Esophagus muscularis mucosa (tissue), 4 donors: ENCODE measurements at regions not wholly inside any gene's neighbourhood (a gene's known extent, or its start where the extent isn't known, plus 50 kb on each side); places are given as distances from the start of the nearest gene placed in this dataset.

ENCODE experiments used
- DNase-seq: peaks from one replicate; pipeline ENCODE4 v3.0.0-alpha.2; 2017; ENCODE audit errors: extremely low spot score
- H3K27ac ChIP-seq, 4 donors: fragments of 200-600 bp; sonication (generic); replicated peaks in 1 of 4; 1 replicate in 3 of 4; 2 replicates in 1 of 4; pipeline ENCODE4 v1.5.1; 2016 to 2019; ENCODE audit warnings: mild to moderate bottlenecking in 1 of 4
- H3K27me3 ChIP-seq, 4 donors: fragments of 200-600 bp; sonication (generic); one replicate each; pipeline versions ENCODE4 v1.5.1 to v1.6.0; 2016 to 2019
- H3K36me3 ChIP-seq, 4 donors: fragments of 200-600 bp; sonication (generic); one replicate each; pipeline ENCODE4 v1.5.1; 2016 to 2019
- H3K4me1 ChIP-seq, 4 donors: fragments of 200-600 bp; sonication (generic); one replicate each; pipeline ENCODE4 v1.5.1; 2016 to 2019
- H3K4me3 ChIP-seq, 4 donors: fragments of 200-600 bp; sonication (generic); 1 replicate in 2 of 4; 2 replicates in 2 of 4; pipeline ENCODE4 v1.5.1; 2016 to 2019; ENCODE audit warnings: mild to moderate bottlenecking in 4 of 4, moderate library complexity in 1 of 4
- H3K9me3 ChIP-seq, 4 donors: fragments of 200-600 bp; sonication (generic); 1 replicate in 3 of 4; 2 replicates in 1 of 4; pipeline ENCODE4 v1.5.1; 2016 to 2019
- EP300 ChIP-seq: sonication (generic); formaldehyde crosslinking; IDR thresholded peaks from one replicate; pipeline ENCODE4 v1.6.1; 2017; ENCODE audit warnings: antibody characterized with exemption
- POLR2A ChIP-seq: fragments of 450-650 bp; IDR thresholded peaks from one replicate; pipeline ENCODE4 v1.6.1; 2017; ENCODE audit warnings: antibody characterized with exemption, moderate library complexity, mild to moderate bottlenecking, low read depth
- POLR2AphosphoS5 ChIP-seq, 2 donors: sonication (generic); formaldehyde crosslinking; IDR thresholded peaks; one replicate each; pipeline ENCODE4 v1.6.1; 2017; ENCODE audit warnings: antibody characterized with exemption in 2 of 2
- WGBS: methylation state at CpG from one replicate; pipeline ENCODE4 v1.1.5; 2018; 5-methylcytosine and 5-hydroxymethylcytosine counted together
- intact Hi-C: fragments of 100-400 bp; cut with DNase I; formaldehyde crosslinking; loops from one replicate; pipeline ENCODE4 v1.15.1; 2023
- TF ChIP-seq, protein P1 (sequence below), 3 experiments: fragments of 200-600 bp in 2 of 3; fragments of 450-650 bp in 1 of 3; sonication (generic) in 2 of 3; IDR thresholded peaks; one replicate each; pipeline ENCODE4 v1.5.1; 2017 to 2019; ENCODE audit warnings: antibody characterized with exemption in 3 of 3, mild to moderate bottlenecking in 2 of 3, moderate library complexity in 1 of 3

DNA sequence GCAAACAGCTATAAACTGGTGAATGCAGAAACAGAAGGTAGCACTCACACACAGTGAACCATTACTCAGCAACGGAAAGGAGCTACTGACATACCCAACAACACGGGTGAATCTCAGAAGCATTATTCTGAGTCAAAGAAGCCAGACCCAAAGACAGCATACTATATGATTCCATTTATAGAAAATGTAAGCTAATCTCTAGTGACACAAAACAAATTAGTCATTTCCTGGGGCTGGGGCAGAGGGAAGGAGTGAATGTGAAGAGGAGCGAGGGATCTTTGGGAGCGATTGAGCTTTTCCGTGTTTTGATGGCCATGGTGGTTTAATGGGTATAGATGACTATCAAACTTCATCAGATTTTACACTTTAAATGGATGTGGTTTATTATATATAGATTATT lies 614.6 kb downstream of the DHX35 start:
- TF ChIP-seq, protein P1, sequence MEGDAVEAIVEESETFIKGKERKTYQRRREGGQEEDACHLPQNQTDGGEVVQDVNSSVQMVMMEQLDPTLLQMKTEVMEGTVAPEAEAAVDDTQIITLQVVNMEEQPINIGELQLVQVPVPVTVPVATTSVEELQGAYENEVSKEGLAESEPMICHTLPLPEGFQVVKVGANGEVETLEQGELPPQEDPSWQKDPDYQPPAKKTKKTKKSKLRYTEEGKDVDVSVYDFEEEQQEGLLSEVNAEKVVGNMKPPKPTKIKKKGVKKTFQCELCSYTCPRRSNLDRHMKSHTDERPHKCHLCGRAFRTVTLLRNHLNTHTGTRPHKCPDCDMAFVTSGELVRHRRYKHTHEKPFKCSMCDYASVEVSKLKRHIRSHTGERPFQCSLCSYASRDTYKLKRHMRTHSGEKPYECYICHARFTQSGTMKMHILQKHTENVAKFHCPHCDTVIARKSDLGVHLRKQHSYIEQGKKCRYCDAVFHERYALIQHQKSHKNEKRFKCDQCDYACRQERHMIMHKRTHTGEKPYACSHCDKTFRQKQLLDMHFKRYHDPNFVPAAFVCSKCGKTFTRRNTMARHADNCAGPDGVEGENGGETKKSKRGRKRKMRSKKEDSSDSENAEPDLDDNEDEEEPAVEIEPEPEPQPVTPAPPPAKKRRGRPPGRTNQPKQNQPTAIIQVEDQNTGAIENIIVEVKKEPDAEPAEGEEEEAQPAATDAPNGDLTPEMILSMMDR (IDR thresholded peaks at IDR 0.05) = no peak
- TF ChIP-seq EP300 = no peak
- TF ChIP-seq POLR2A = no peak
- no peak for TF ChIP-seq POLR2AphosphoS5 (IDR thresholded peaks at IDR 0.05)
- DNase-seq = no peak
- H3K36me3 ChIP-seq = no peaks in the 10 kb centered on the region
- no peaks in the 10 kb centered on the region for H3K27me3 ChIP-seq
- intact Hi-C loops = no loop called here
- peaks cover 0 to 13% (median 10%) of the 10 kb centered on the region in 4 donors for H3K4me1 ChIP-seq
- H3K4me3 ChIP-seq = no peak overlapping the region
- H3K9me3 ChIP-seq = peaks cover 0 to 5% (median 0%) of the 10 kb centered on the region in 4 donors
- WGBS = 64% methylated on average over 5 of the region's 5 CpGs
- H3K27ac ChIP-seq = no peak overlapping the region

DNA sequence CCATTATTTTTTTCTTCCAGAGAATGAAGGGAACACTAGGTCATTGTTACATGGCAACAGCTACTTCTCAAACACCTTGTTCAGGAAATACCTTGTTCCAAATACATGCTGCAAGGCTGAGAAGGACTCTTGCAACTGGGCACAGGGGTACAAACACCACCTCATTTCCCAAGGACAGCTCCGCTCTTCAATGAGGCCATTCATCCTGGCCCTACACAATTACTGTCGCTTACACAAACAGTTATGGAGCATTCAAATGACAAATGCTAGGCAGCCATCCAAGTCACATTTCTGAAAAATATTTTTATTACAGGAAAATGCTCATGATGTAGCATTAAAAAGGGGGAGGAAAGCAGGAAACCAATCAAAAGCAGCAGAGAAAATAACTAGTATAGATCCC lies 611.9 kb downstream of the DHX35 start:
- intact Hi-C loops = no loop called here

DNA sequence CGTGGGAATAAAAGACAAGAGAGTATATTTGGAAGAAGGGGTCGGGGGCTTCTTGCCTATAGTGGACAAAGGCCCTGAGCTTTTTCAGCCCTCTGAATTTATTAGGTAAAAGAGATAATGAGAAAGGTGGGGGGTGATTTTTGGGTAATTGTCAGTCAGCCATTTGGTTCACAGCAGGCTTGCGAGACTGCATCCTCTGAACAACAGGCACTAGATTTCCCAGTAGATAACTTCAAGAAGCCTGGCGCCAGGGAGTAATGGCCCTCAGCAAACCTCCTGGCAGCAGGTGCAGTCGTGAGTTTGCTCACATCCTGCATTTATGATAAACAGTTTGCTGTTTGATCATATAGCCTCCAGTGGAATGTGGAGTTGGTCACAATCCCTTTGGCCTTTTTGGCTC lies 609.0 kb downstream of the DHX35 start:
- Histone ChIP-seq H3K4me3 (no peak overlapping the region), H3K9me3 (peaks cover 0 to 5% (median 0%) of the 10 kb centered on the region in 4 donors), H3K4me1 (no peaks in the 10 kb centered on the region), H3K36me3 (no peaks in the 10 kb centered on the region), H3K27me3 (no peaks in the 10 kb centered on the region), H3K27ac (no peak overlapping the region)
- WGBS = 93% methylated on average over 5 of the region's 5 CpGs
- no peak for DNase-seq
- intact Hi-C loops = no loop called here
- TF ChIP-seq, protein P1 (IDR thresholded peaks at IDR 0.05) = no peak
- no peak for TF ChIP-seq POLR2A
- TF ChIP-seq EP300 = no peak
- no peak for TF ChIP-seq POLR2AphosphoS5 (IDR thresholded peaks at IDR 0.05)

More for the DNA sequence above, 611.9 kb downstream of the DHX35 start:
- TF ChIP-seq, protein P1 (IDR thresholded peaks at IDR 0.05) = no peak
- TF ChIP-seq POLR2AphosphoS5 (IDR thresholded peaks at IDR 0.05) (no peak), POLR2A (no peak), EP300 (no peak)
- Histone ChIP-seq H3K4me3 (no peak overlapping the region), H3K9me3 (peaks cover 0 to 5% (median 0%) of the 10 kb centered on the region in 4 donors), H3K27me3 (no peaks in the 10 kb centered on the region), H3K36me3 (no peaks in the 10 kb centered on the region), H3K27ac (no peak overlapping the region), H3K4me1 (no peaks in the 10 kb centered on the region)
- WGBS = 86% methylated on average over 2 of the region's 2 CpGs
- no peak for DNase-seq

DNA sequence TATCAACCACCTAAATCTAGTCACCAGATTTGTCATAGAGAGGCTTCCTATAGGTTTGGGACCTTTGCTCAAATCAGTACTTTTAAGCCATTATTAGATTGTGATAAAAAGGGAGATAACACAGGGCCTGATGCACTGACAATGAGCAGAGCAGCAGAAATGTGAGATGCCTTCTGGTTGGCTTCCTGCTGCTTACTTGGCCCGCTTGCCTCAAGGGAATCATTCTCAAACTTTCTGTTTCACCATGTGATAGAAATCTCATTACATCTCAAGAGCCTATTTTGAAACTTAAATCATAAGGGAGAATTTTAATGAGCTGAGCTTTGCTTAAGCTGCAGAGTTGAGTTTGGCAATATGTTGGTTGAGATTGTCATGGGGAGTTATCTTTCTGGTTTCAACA lies 606.0 kb downstream of the DHX35 start:
- Histone ChIP-seq H3K27me3 (no peaks in the 10 kb centered on the region), H3K36me3 (no peaks in the 10 kb centered on the region), H3K27ac (no peak overlapping the region), H3K4me3 (no peak overlapping the region), H3K9me3 (no peaks in the 10 kb centered on the region), H3K4me1 (no peaks in the 10 kb centered on the region)
- WGBS = 81% methylated on average over 1 of the region's 1 CpG
- no peak for DNase-seq
- intact Hi-C loops = no loop called here
- no peak for TF ChIP-seq EP300
- TF ChIP-seq, protein P1 (IDR thresholded peaks at IDR 0.05) = no peak
- TF ChIP-seq POLR2A = no peak
- TF ChIP-seq POLR2AphosphoS5 (IDR thresholded peaks at IDR 0.05) = no peak

DNA sequence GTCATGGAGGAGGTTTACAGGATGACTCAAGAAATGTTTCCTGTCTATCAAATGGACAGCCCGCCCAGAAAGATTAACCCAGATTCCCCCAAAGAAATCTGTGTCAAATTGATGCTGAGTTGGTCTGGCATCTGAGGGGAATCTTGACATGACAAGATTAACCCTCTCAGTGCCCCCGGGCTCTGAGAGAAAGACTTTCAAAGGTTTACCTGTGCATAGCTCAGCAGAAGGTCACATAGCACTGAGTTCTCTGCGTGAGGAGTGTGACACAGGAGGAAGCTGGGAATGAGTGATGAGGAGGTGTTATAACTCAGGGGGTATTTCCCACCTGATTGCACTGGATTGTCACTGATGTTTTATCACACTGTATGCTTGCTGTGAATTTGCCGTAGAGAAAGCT lies 601.2 kb downstream of the DHX35 start:
- TF ChIP-seq, protein P1 (IDR thresholded peaks at IDR 0.05) = no peak
- TF ChIP-seq EP300 (no peak), POLR2AphosphoS5 (IDR thresholded peaks at IDR 0.05) (no peak), POLR2A (no peak)

More for the DNA sequence above, 601.2 kb downstream of the DHX35 start:
- WGBS = 85% methylated on average over 4 of the region's 4 CpGs
- no peaks in the 10 kb centered on the region for H3K27me3 ChIP-seq
- intact Hi-C loops = no loop called here
- no peak overlapping the region for H3K27ac ChIP-seq
- no peaks in the 10 kb centered on the region for H3K9me3 ChIP-seq
- DNase-seq = no peak
- no peaks in the 10 kb centered on the region for H3K4me1 ChIP-seq
- H3K4me3 ChIP-seq = no peak overlapping the region
- H3K36me3 ChIP-seq = no peaks in the 10 kb centered on the region
